ENCODE measurements at regions not wholly inside any gene's neighbourhood (a gene's known extent, or its start where the extent isn't known, plus 50 kb on each side); places are given as distances from the start of the nearest gene placed in this dataset.

GRCh38 chr2:104668631-104669030 lies 185.3 kb upstream of the POU3F3 start:
- TF ChIP-seq CTCF (IDR thresholded peaks at IDR 0.05) (no peak), POLR2AphosphoS5 (IDR thresholded peaks at IDR 0.05) (no peak), POLR2A (IDR thresholded peaks at IDR 0.05) (no peak), EP300 (IDR thresholded peaks at IDR 0.05) (no peak)
